ENCODE measurements at regions not wholly inside any gene's neighbourhood (a gene's known extent, or its start where the extent isn't known, plus 50 kb on each side); places are given as distances from the start of the nearest gene placed in this dataset.

DNA sequence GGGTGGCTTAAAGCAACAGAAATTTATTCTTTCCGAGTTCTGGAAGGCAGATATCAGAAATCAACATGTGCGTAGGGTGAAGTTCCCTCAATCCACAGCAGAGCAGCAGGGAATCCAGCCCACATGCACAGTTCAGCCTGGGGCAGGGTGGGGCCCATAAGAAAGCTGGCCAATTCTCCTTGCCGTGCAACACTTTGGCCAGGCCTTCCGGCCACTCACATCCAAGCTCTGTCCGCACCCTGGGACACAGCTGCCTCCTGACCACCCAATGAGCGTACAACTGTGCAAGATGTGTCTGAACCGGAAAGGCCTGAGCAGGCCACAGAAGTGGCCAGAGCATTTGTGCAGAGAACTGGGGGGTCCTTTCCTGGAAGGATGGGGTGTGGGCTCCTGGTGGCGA, 274.9 kb downstream of the GADD45G start:
- no peak overlapping the region for H3K4me3 ChIP-seq (ENCODE audit: low read depth, low read length, poor library complexity, severe bottlenecking)
- CTCF ChIA-PET (ENCODE audit: unreplicated experiment), result no interaction called here
- no peaks in the 10 kb centered on the region for H3K9me3 ChIP-seq (ENCODE audit: low read length)
- POLR2A ChIA-PET, result interaction anchor here (1.1 kb wide), 1 partner anchor 12 kb away, joined by 3 read pairs; no protein-coding TSS in a partner anchor
- H3K27ac ChIP-seq (ENCODE audit: low read depth, low read length, poor library complexity, severe bottlenecking), result no peak overlapping the region
- no peaks in the 10 kb centered on the region for H3K36me3 ChIP-seq (ENCODE audit: insufficient read depth, low read length)
- no peak overlapping the region for H3K4me2 ChIP-seq (ENCODE audit: low read length)
- no peaks in the 10 kb centered on the region for H4K20me1 ChIP-seq (ENCODE audit: insufficient read depth, low read length)
- no TSS peak for BruUV-seq (replicated peaks)
- H3K79me2 ChIP-seq (ENCODE audit: insufficient read depth, low read depth, low read length), result no peaks in the 10 kb centered on the region
- H2AFZ ChIP-seq (ENCODE audit: low read length), result no peak overlapping the region
- H3K4me1 ChIP-seq (ENCODE audit: insufficient read depth, low read length, poor library complexity, severe bottlenecking), result no peaks in the 10 kb centered on the region
- intact Hi-C loops (cut with micrococcal nuclease; ENCODE audit: unreplicated experiment), result loop anchor here (2.0 kb wide), 1 partner anchor 277 kb away; no protein-coding TSS in a partner anchor
- TF ChIP-seq CTCF (conservative IDR thresholded peaks at IDR 0.05; ENCODE audit: low read length), result no peak
- TF ChIP-seq EZH2phosphoT487 (IDR thresholded peaks at IDR 0.05; ENCODE audit: borderline replicate concordance, low read depth, low read length), result no peak
- H3K9me2 ChIP-seq (ENCODE audit: insufficient read depth, low read length), result no peaks in the 10 kb centered on the region
- DNase-seq (ENCODE audit: low spot score), result no peak

- Histone ChIP-seq H3K9me2 (ENCODE audit: insufficient read depth, low read length) (no peaks in the 10 kb centered on the region), H2AFZ (ENCODE audit: low read length) (no peak overlapping the region), H3K4me2 (ENCODE audit: low read length) (no peak overlapping the region), H3K9me3 (ENCODE audit: low read length) (no peaks in the 10 kb centered on the region), H3K27ac (ENCODE audit: low read depth, low read length, poor library complexity, severe bottlenecking) (no peak overlapping the region), H3K36me3 (ENCODE audit: insufficient read depth, low read length) (no peaks in the 10 kb centered on the region), H3K79me2 (ENCODE audit: insufficient read depth, low read depth, low read length) (no peaks in the 10 kb centered on the region), H3K4me1 (ENCODE audit: insufficient read depth, low read length, poor library complexity, severe bottlenecking) (no peaks in the 10 kb centered on the region), H4K20me1 (ENCODE audit: insufficient read depth, low read length) (no peaks in the 10 kb centered on the region), H3K4me3 (ENCODE audit: low read depth, low read length, poor library complexity, severe bottlenecking) (no peak overlapping the region)
- TF ChIP-seq EZH2phosphoT487 (IDR thresholded peaks at IDR 0.05; ENCODE audit: borderline replicate concordance, low read depth, low read length) (no peak), CTCF (conservative IDR thresholded peaks at IDR 0.05; ENCODE audit: low read length) (no peak)
- intact Hi-C loops (cut with micrococcal nuclease; ENCODE audit: unreplicated experiment), result loop anchor here (2.0 kb wide), 1 partner anchor 277 kb away; no protein-coding TSS in a partner anchor
- DNase-seq (ENCODE audit: low spot score), result no peak
- POLR2A ChIA-PET, result interaction anchor here (1.1 kb wide), 1 partner anchor 13 kb away, joined by 3 read pairs; no protein-coding TSS in a partner anchor
- no TSS peak for BruUV-seq (replicated peaks)
- CTCF ChIA-PET (ENCODE audit: unreplicated experiment), result no interaction called here
Observed at GRCh38 chr9:89880161-89880560, 275.3 kb downstream of the GADD45G start.

DNA sequence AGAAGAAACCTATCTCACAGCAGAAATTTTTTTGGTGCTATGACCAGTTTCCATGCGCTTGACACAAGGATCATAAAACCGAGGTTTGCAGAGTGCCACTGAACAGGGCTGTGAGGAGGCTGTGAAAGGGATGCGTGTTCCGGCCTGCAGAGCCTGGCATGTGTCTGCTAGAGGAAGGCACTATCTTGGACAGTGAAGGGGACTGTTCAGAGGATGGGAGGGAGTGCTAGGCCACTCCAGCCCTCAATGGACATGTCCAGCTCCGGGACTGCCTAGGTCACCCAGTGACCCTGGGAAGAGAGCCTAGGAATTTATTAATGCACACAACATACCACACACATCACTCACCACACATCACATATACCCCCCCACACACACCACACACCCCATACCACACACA, 275.9 kb downstream of the GADD45G start:
- Histone ChIP-seq H3K4me3 (ENCODE audit: low read depth, low read length, poor library complexity, severe bottlenecking) (no peak overlapping the region), H2AFZ (ENCODE audit: low read length) (no peak overlapping the region), H3K4me2 (ENCODE audit: low read length) (no peak overlapping the region), H3K4me1 (ENCODE audit: insufficient read depth, low read length, poor library complexity, severe bottlenecking) (no peaks in the 10 kb centered on the region), H3K27ac (ENCODE audit: low read depth, low read length, poor library complexity, severe bottlenecking) (no peak overlapping the region), H3K36me3 (ENCODE audit: insufficient read depth, low read length) (no peaks in the 10 kb centered on the region), H3K9me3 (ENCODE audit: low read length) (no peaks in the 10 kb centered on the region), H3K9me2 (ENCODE audit: insufficient read depth, low read length) (no peaks in the 10 kb centered on the region), H3K79me2 (ENCODE audit: insufficient read depth, low read depth, low read length) (no peaks in the 10 kb centered on the region), H4K20me1 (ENCODE audit: insufficient read depth, low read length) (no peaks in the 10 kb centered on the region)
- POLR2A ChIA-PET, result no interaction called here
- no peak for DNase-seq (ENCODE audit: low spot score)
- intact Hi-C loops (cut with micrococcal nuclease; ENCODE audit: unreplicated experiment), result loop anchor here (2.0 kb wide), 1 partner anchor 278 kb away; no protein-coding TSS in a partner anchor
- TF ChIP-seq EZH2phosphoT487 (IDR thresholded peaks at IDR 0.05; ENCODE audit: borderline replicate concordance, low read depth, low read length) (no peak), CTCF (conservative IDR thresholded peaks at IDR 0.05; ENCODE audit: low read length) (no peak)
- CTCF ChIA-PET (ENCODE audit: unreplicated experiment), result no interaction called here
- no TSS peak for BruUV-seq (replicated peaks)

Measured in OCI-LY7 (cell line).